Dermis microvascular lymphatic vessel endothelial cell (primary cell): ENCODE measurements at regions not wholly inside any gene's neighbourhood (a gene's known extent, or its start where the extent isn't known, plus 50 kb on each side); places are given as distances from the start of the nearest gene placed in this dataset.
"Not testable (repeated sequence)": the region's sequence is repeated elsewhere in the genome, so short reads cannot be mapped to it uniquely, and the experiment has no call there.

Experiments
- DNase-seq, 2 donors: peaks; one replicate each; pipeline versions ENCODE4 v3.0.0 to v3.0.0-alpha.2; 2010; ENCODE audit warnings: low read depth in 2 of 2

- DNase-seq, result no peak
Measured at GRCh38 chr9:110087605-110088004, 120.4 kb downstream of the C9orf152 start.

GRCh38 chr9:110088099-110088498 is 119.9 kb downstream of the C9orf152 start:
- peak; percentile 40 to 44 for DNase-seq

- DNase-seq, result peak in 1 of 2 donors; percentile 65
Measured at GRCh38 chr9:110089681-110090370, 118.1 kb downstream of the C9orf152 start.

- no peak for DNase-seq
Measured at GRCh38 chr9:110092792-110093191, 115.2 kb downstream of the C9orf152 start.

GRCh38 chr9:110093417-110093816 is 114.5 kb downstream of the C9orf152 start:
- no peak for DNase-seq

- no peak for DNase-seq
Measured at GRCh38 chr9:110093871-110094270, 114.1 kb downstream of the C9orf152 start.

GRCh38 chr9:110095161-110095595 is 112.8 kb downstream of the C9orf152 start:
- DNase-seq, result no peak

GRCh38 chr9:110095776-110096175 is 112.2 kb downstream of the C9orf152 start:
- no peak for DNase-seq

GRCh38 chr9:110096674-110097073 is 111.3 kb downstream of the C9orf152 start:
- DNase-seq, result not testable (repeated sequence)

- DNase-seq, result peak in 1 of 2 donors; percentile 35
Measured at GRCh38 chr9:110099236-110100095, 108.5 kb downstream of the C9orf152 start.

- DNase-seq, result no peak
Measured at GRCh38 chr9:110101531-110102161, 106.3 kb downstream of the C9orf152 start.

- DNase-seq, result no peak
Measured at GRCh38 chr9:110103257-110103656, 104.7 kb downstream of the C9orf152 start.

- DNase-seq, result no peak
Measured at GRCh38 chr9:110104261-110104809, 103.6 kb downstream of the C9orf152 start.

GRCh38 chr9:110105107-110105506 is 102.9 kb downstream of the C9orf152 start:
- DNase-seq, result peak in 1 of 2 donors; percentile 49

- DNase-seq, result no peak
Measured at GRCh38 chr9:110106661-110107060, 101.3 kb downstream of the C9orf152 start.

GRCh38 chr9:110109333-110110092 is 98.4 kb downstream of the C9orf152 start:
- no peak for DNase-seq

- no peak for DNase-seq
Measured at GRCh38 chr9:110110154-110110553, 97.8 kb downstream of the C9orf152 start.

- DNase-seq, result no peak
Measured at GRCh38 chr9:110111868-110112267, 96.1 kb downstream of the C9orf152 start.

GRCh38 chr9:110112792-110113191 is 95.2 kb downstream of the C9orf152 start:
- no peak for DNase-seq

GRCh38 chr9:110114086-110114858 is 93.7 kb downstream of the C9orf152 start:
- no peak for DNase-seq
